AG04450 (cell line): ENCODE measurements at regions not wholly inside any gene's neighbourhood (a gene's known extent, or its start where the extent isn't known, plus 50 kb on each side); places are given as distances from the start of the nearest gene placed in this dataset.

Source experiments
- CTCF ChIA-PET: fragments of 300-600, 350-600 bp; formaldehyde crosslinking; extraction: SDS; loops from one replicate; lab custom pipeline; 2022; ENCODE audit warnings: antibody characterized with exemption, inconsistent platforms; lab: Charles Lee
- POLR2A ChIA-PET: fragments of 350-600 bp; formaldehyde crosslinking; extraction: SDS; loops from one replicate; lab custom pipeline; 2021; ENCODE audit warnings: antibody characterized with exemption, inconsistent platforms; lab: Yijun Ruan, JAX
- DNase-seq: peaks from one replicate; pipeline ENCODE4 v3.0.0-alpha.2; 2011; ENCODE audit warnings: low read depth, low spot score
- H3K27ac ChIP-seq: one replicate; pipeline ENCODE4 v1.5.1; 2012; ENCODE audit warnings: low read depth, low read length, control low read depth
- H3K27me3 ChIP-seq: one replicate; pipeline ENCODE4 v1.6.0; 2012; ENCODE audit warnings: low read length; ENCODE audit not compliant: control insufficient read depth, insufficient read depth
- H3K4me3 ChIP-seq: 2 replicates; pipeline ENCODE4 v1.5.1; 2011; ENCODE audit warnings: mild to moderate bottlenecking, low read depth, low read length, control low read depth
- H3K9me3 ChIP-seq: 2 replicates; pipeline ENCODE4 v1.5.1; 2012; ENCODE audit warnings: low read length; ENCODE audit not compliant: control insufficient read depth, insufficient read depth
- TF ChIP-seq, protein P1 (sequence below): IDR thresholded peaks from 2 replicates; pipeline ENCODE4 v1.5.1; 2011; ENCODE audit warnings: low read depth, low read length, control low read depth, inconsistent platforms

DNA sequence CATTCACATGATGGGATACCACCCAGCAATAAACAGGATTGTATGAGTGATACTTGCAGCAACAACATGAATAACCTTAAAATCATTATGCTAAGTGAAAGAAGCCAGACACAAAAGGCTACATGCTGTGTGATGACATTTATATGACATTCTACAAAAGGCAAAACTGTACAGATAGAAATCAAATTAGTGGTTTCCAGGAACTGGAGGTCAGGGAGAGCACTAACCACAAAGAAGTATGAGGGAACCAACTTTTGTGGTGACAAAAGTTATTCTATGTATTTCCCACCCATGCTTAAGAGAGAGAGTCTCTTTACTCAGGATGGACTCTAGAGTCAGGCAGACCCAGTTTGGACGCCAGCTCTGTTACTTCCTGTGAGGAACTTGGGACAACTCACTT lies 364.5 kb upstream of the DAB1 start:
- no peaks in the 10 kb centered on the region for H3K9me3 ChIP-seq
- CTCF ChIA-PET, result no interaction called here
- H3K4me3 ChIP-seq, result no peak overlapping the region
- no peaks in the 10 kb centered on the region for H3K27me3 ChIP-seq
- no peak for DNase-seq
- TF ChIP-seq, protein P1, sequence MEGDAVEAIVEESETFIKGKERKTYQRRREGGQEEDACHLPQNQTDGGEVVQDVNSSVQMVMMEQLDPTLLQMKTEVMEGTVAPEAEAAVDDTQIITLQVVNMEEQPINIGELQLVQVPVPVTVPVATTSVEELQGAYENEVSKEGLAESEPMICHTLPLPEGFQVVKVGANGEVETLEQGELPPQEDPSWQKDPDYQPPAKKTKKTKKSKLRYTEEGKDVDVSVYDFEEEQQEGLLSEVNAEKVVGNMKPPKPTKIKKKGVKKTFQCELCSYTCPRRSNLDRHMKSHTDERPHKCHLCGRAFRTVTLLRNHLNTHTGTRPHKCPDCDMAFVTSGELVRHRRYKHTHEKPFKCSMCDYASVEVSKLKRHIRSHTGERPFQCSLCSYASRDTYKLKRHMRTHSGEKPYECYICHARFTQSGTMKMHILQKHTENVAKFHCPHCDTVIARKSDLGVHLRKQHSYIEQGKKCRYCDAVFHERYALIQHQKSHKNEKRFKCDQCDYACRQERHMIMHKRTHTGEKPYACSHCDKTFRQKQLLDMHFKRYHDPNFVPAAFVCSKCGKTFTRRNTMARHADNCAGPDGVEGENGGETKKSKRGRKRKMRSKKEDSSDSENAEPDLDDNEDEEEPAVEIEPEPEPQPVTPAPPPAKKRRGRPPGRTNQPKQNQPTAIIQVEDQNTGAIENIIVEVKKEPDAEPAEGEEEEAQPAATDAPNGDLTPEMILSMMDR, result no peak
- POLR2A ChIA-PET, result no interaction called here
- no peak overlapping the region for H3K27ac ChIP-seq

DNA sequence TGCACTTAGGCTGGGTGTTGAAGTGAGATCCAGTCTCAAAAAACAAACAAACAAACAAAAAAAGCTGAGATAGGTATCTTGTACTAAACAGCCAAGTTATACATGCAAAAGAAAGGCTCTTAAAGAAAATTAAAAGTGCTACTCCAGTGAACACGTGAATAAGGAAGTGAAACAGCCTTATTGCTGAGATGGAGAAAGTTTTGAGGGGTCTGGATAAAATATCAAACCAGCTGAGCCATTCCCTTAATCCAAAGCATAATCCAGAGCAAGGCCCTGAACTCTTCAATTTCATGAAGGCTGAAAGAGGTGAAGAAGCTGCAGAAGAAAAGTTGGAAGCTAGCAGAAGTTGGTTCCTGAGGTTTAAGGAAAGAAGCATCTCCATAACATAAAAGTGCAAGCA lies 360.5 kb upstream of the DAB1 start:
- no peak overlapping the region for H3K27ac ChIP-seq
- no peak for DNase-seq
- TF ChIP-seq, protein P1, result no peak
- POLR2A ChIA-PET, result no interaction called here
- CTCF ChIA-PET, result no interaction called here
- no peak overlapping the region for H3K4me3 ChIP-seq
- no peaks in the 10 kb centered on the region for H3K27me3 ChIP-seq
- no peaks in the 10 kb centered on the region for H3K9me3 ChIP-seq

DNA sequence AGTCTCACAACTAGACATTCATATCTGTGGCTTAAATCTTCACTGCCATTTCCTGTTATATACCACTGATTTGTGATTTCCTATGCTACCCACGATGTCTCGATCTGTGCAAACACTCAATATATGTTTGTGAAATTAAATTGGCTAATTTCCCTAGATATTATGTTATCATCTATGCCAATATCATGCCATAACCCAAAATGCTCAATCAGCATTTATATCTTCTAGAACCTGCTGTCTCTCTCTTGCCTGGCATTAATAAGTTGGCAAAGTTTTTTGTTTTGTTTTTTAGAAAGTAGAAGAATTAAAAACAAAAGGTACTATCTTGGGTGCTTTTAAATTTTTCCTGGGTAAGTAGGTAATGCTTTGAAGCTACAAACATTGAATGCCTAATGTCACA lies 358.5 kb upstream of the DAB1 start:
- no peak overlapping the region for H3K4me3 ChIP-seq
- CTCF ChIA-PET, result no interaction called here

DNA sequence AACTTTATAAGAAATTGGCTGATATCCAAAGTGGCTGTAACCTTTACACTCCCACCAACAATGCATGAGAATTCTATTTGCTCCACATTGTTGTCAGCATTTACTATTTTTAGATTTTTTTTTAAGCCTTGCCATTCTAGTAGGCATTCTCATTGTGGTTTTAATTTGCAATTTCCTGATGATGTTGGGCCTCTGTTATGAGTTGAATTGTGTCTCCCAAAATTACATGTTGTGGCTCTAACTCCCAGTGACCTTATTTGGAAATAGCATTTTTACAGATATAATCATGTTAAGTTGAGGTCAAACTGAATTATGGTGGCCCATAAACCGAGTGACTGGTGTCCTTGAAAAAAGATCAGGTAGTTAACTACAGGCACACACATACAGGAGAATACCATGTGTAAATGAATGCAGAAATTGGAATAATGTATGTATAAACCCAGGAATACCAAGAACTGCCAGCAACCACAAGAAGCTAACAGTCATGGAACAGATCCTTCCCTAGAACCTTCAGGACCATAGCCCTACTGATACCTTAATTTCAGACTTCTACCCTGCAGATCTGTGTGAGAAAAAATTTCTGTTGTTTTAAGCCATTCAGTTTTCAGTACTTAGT lies 348.8 kb upstream of the DAB1 start:
- Histone ChIP-seq H3K9me3 (no peaks in the 10 kb centered on the region), H3K27ac (no peak overlapping the region), H3K27me3 (no peaks in the 10 kb centered on the region), H3K4me3 (no peak overlapping the region)
- no peak for DNase-seq
- CTCF ChIA-PET, result no interaction called here
- TF ChIP-seq, protein P1, result no peak
- POLR2A ChIA-PET, result no interaction called here

More for the DNA sequence above, 358.5 kb upstream of the DAB1 start:
- TF ChIP-seq, protein P1, result no peak
- DNase-seq, result no peak
- no peak overlapping the region for H3K27ac ChIP-seq
- POLR2A ChIA-PET, result no interaction called here
- H3K9me3 ChIP-seq, result no peaks in the 10 kb centered on the region
- no peaks in the 10 kb centered on the region for H3K27me3 ChIP-seq

DNA sequence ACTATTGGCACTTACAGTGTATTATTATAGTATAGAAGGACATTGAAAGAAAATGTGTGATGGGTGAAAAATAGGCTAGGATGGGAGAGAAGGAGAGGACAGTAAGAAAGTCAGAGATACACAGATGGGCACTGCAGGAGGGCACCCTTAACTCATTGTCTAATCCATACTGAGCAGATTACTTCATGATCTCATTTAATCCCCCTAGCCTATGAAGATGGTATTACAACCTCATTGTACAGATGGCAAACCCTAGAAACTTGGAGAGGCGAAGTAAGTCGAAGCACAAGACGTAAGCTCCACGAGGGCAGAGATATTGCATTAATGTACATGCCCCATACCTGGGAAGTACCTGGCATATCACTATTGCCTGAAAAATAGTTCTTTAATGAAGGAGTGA lies 346.9 kb upstream of the DAB1 start:
- ChIA-PET POLR2A (no interaction called here), CTCF (interaction anchor here (0.9 kb wide), 1 partner anchor 346 kb away, joined by 3 read pairs; no protein-coding TSS in a partner anchor)
- H3K4me3 ChIP-seq, result no peak overlapping the region
- H3K27ac ChIP-seq, result no peak overlapping the region
- DNase-seq, result no peak
- TF ChIP-seq, protein P1, result peak; percentile 50
- H3K9me3 ChIP-seq, result no peaks in the 10 kb centered on the region
- no peaks in the 10 kb centered on the region for H3K27me3 ChIP-seq
